ENCODE measurements at regions not wholly inside any gene's neighbourhood (a gene's known extent, or its start where the extent isn't known, plus 50 kb on each side); places are given as distances from the start of the nearest gene placed in this dataset.

- TF ChIP-seq CTCF (IDR thresholded peaks at IDR 0.05; ENCODE audit: low read depth, low read length), result no peak
- H3K4me3 ChIP-seq (ENCODE audit: low read depth, low read length), result no peak overlapping the region
- DNase-seq (ENCODE audit: low read depth, low spot score), result no peak
- in situ Hi-C loops (cut with HindIII; ENCODE audit: low sequenced_read_pairs), result no loop called here
These were observed 145.0 kb downstream of the RTL3 start for GRCh38 chrX:78513971-78514738.

GRCh38 chrX:78506248-78506647 is 152.9 kb downstream of the RTL3 start:
- no peak for DNase-seq (ENCODE audit: low read depth, low spot score)
- H3K4me3 ChIP-seq (ENCODE audit: low read depth, low read length), result no peak overlapping the region
- in situ Hi-C loops (cut with HindIII; ENCODE audit: low sequenced_read_pairs), result no loop called here
- no peak for TF ChIP-seq CTCF (IDR thresholded peaks at IDR 0.05; ENCODE audit: low read depth, low read length)

GRCh38 chrX:78496483-78496882 is 162.6 kb downstream of the RTL3 start:
- in situ Hi-C loops (cut with HindIII; ENCODE audit: low sequenced_read_pairs), result no loop called here
- no peak for DNase-seq (ENCODE audit: low read depth, low spot score)
- no peak overlapping the region for H3K4me3 ChIP-seq (ENCODE audit: low read depth, low read length)
- no peak for TF ChIP-seq CTCF (IDR thresholded peaks at IDR 0.05; ENCODE audit: low read depth, low read length)

GRCh38 chrX:78493180-78493579 is 165.8 kb upstream of the CYSLTR1 start:
- in situ Hi-C loops (cut with HindIII; ENCODE audit: low sequenced_read_pairs), result no loop called here
- no peak for DNase-seq (ENCODE audit: low read depth, low spot score)
- TF ChIP-seq CTCF (IDR thresholded peaks at IDR 0.05; ENCODE audit: low read depth, low read length), result no peak
- no peak overlapping the region for H3K4me3 ChIP-seq (ENCODE audit: low read depth, low read length)

GRCh38 chrX:78476701-78477100 is 149.3 kb upstream of the CYSLTR1 start:
- no peak for TF ChIP-seq CTCF (IDR thresholded peaks at IDR 0.05; ENCODE audit: low read depth, low read length)
- H3K4me3 ChIP-seq (ENCODE audit: low read depth, low read length), result no peak overlapping the region
- in situ Hi-C loops (cut with HindIII; ENCODE audit: low sequenced_read_pairs), result no loop called here
- DNase-seq (ENCODE audit: low read depth, low spot score), result no peak

- H3K4me3 ChIP-seq (ENCODE audit: low read depth, low read length), result no peak overlapping the region
- no peak for DNase-seq (ENCODE audit: low read depth, low spot score)
- in situ Hi-C loops (cut with HindIII; ENCODE audit: low sequenced_read_pairs), result no loop called here
- TF ChIP-seq CTCF (IDR thresholded peaks at IDR 0.05; ENCODE audit: low read depth, low read length), result no peak
These were observed 129.5 kb upstream of the CYSLTR1 start for GRCh38 chrX:78456909-78457308.

Measured in astrocyte of the spinal cord (primary cell).